NCI-H748 treated with DMSO at 0.1 percent for 48 hours (cell line): ENCODE measurements at regions not wholly inside any gene's neighbourhood (a gene's known extent, or its start where the extent isn't known, plus 50 kb on each side); places are given as distances from the start of the nearest gene placed in this dataset.
"Not testable (repeated sequence)": the region's sequence is repeated elsewhere in the genome, so short reads cannot be mapped to it uniquely, and the experiment has no call there.

Experiments
- DNase-seq: peaks from one replicate; lab custom pipeline; 2025; lab: John Stamatoyannopoulos, UW

DNA sequence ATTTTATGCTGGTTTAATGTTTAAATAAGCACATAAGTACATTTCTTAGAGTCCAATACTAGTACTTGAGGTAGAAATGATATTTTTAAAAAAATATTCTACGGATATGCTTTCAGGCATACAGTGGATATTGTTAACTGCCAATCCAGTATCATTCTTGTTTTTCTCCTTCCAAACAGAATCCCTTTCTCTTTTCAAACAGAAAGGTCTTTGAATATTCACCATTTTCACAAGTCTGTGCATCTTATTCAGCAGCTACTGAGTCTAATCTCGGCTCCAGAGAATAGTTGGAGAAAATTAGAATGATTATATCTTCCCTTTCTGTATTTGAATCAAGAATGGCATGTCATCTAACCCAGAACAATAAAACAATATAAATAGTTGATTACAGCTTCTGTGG is 174.5 kb downstream of the GOLGA6L6 start:
- DNase-seq, result no peak

DNA sequence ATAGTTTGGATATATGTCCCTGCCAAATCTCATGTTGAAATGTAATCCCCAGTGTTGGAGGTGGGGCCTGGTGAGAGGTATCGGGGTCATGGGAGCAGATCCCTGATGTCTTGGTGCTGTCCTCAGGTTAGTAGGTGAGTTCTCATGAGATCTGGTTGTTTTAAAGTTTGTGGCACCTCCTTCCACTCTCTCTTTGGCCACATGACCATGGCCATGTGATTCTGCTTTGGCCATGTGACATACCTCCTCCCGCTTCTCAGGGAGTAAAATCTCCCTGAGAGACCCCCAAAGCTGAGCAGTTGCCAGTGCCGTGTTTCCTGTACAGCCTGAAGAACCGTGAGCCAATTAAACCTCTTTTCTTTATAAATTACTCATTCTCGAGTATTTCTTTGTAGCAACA is 178.0 kb downstream of the GOLGA6L6 start:
- not testable (repeated sequence) for DNase-seq

DNA sequence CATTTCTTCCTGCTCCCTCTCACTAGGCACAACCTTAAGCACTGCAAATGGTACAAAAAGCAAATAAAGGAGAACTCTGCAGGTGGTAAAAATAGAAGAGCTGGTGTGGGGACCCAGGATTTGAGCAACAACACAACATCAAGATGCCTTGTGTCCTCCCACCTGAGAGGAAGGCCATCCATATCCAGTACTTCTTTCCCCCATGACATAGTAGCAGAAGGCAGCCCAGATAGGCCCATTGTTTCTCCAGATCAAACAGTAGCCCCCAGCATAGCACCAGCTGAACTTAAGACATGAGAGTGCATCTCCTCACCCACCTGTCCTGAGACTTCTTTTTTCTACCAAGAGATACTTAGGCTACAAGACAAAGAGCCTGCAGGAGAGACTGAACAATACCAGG is 180.5 kb downstream of the GOLGA6L6 start:
- no peak for DNase-seq

DNA sequence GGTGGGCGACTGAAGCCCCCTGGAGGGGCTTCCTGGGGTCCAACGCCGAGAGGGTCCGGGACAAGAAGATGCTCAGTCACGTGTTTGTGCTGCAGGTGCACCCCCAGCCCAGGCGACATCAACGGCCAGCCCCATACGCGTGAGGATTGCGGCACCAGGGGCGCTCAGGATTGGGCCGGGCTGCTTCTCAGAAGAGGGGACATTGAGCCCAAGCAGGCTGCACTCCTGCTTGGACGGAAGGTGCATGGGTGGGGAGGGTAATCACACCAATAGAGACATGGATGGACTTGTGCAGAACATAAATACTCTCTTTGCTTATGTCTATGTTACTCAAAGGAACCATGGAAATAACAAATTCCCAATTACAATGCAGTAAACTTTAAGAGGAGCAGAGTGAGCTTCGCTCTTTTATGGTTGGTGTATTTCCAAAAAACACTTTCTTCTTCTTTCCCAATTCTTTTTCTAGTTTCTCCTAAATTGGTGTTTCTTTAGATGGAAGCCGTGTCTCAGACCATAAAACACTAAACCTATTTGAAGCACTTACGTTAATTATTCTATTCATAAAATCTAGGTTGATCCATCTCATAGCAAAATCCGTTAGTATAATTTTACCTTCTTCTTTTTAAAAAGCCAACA is 182.7 kb downstream of the GOLGA6L6 start:
- DNase-seq, result no peak

DNA sequence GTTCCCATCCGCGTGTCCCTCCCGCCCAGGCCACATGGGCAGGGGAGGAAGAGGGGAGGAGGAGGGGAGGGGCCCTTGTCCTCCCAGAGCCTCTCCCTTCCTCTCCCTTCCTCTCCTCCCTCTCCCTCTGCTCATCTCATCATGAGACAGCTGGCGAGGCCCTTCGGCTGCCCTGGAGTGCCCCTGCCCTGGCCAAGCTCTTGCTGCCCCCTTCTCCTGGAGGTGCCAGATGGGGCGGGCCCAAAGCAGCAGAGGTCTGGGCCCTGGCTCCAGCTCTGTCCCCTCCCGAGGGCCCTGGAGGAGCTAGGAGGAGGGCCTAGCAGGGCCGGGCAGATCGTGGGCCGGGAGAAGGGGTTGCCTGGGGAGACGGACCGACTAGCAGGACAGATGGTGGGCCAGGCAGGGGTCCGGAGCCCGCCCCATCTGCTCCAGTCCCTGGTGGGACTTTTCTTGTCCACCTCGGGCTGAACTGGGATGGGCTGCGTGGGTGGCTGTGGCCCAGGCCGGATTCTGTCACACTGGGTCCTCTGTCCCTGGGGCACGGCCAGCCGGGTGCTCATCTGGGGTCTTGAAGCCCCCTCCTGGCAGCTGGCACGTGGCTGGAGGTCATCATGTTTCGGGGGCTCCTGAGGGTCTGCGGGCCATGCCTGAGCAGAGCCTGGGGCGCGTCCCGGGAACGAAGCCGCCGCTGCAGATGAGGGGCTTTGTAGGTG is 183.4 kb downstream of the GOLGA6L6 start:
- no peak for DNase-seq

DNA sequence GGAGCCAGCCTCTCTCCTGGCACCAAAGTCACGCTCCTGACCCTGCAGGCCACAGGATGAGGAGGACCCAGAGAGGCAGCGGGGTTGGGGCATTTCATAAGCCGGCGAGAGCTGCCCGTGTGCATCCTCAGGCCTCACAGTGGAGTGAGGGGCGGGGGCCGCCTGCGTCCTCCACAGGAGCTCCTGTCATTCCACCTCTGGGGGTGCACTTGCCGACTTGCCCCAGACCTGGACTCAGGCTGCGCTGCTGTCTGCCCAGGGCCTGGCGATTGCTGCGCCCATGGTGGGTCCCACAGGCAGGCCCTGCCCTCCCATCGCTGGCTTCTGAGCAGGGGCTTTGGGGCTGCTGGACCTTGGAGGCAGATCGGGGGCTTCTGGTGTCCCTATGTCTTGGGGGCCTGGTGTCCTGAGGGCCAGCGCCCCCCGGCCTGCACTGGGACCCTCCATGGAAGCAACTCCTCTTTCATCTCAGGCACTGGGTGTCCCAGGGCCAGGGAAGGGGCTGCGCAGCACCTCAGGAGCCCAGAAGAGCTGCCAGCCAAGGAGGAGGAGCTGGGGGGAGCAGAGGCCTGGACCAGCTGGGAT is 184.0 kb downstream of the GOLGA6L6 start:
- no peak for DNase-seq

DNA sequence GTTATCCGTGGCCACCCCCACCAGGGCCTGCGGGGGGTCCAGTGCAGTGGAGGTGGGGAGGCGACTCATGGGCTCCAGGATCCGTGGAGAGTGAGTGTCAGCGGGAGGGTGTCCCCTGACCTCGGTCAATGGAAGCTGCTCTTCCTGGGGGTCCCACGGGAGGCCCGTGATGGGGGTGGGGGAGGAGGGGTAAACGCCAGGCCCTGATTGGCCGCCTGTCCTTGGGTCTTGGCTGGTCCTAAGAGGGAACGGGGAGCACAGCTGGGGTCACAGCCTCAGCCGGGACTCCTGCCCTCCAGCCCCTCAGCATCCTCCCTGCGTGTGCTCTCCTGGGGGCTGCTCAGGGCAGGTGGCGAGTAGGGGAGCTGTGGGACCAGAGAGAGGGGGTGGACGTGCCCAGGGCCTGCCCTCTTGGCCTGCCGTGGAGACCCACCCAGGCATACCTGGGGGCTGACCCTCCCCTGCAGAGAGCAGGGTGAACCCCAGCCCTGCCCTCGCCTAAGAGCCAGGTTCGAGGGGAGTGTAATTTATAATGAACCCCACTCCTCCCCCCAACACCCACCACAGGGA is 184.6 kb downstream of the GOLGA6L6 start:
- no peak for DNase-seq

DNA sequence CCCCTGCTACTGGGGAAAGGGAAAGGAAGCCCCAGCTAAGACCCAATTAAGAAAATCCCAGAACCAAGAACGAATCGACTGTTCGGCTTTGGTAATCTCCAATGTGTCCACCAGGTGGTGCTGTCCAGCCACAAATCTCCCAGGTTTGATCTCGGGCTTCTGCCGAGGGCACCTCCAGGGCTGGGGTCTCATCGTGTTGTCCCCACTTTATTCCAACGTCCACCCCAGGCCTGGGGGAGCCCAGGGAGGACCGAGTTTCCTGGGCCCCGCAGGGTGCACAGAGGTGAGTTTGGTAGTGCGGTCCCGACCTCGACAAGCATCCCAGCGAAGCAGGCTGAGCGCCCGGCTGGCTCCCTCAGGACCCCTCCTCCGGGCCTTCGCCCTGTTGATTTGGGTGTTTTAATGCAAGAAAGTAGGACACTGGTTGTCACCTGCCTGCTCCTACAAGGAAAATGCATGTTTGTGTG is 185.1 kb downstream of the GOLGA6L6 start:
- DNase-seq, result no peak

DNA sequence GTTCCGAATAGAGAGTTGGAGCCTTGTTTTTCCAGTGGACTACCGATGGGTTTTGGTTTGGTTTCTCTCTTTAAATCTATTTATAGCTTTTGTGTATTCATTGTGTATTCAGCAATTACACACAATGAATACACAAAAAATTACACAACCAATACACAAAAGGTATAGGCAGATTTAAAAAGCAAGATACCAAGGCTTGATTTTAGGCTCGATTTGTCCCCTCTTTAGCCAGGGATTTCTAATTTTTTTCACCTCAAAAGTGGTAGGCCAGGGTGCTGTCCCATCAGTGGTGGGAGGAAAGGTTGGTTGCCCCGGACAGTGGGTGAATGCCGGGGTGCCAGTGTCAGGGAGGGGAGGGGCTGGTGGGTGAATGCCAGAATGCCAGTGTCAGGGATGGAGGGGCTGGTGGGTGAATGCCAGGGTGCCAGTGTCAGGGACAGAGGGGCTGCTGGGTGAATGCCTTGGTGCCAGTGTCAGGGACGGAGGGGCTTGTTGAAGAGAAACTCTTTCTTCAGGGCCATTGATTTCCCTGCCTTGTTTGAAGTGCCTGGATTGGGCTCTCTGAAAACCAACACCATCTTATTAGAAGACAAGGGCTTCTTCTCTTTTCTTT is 186.2 kb downstream of the GOLGA6L6 start:
- no peak for DNase-seq

DNA sequence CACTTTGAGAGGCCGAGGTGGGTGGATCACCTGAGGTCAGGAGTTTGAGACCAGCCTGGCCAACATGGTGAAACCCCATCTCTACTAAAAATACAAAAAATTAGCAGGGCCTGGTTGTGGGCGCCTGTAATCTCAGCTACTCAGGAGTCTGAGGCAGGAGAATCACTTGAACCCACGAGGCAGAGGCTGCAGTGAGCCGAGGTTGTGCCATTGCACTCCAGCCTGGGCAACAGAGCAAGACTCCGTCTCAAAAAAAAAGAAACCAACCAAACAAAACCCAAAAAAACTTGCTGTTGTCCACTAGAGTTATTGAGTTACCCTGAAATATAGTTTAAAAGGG is 186.7 kb downstream of the GOLGA6L6 start:
- DNase-seq, result not testable (repeated sequence)

DNA sequence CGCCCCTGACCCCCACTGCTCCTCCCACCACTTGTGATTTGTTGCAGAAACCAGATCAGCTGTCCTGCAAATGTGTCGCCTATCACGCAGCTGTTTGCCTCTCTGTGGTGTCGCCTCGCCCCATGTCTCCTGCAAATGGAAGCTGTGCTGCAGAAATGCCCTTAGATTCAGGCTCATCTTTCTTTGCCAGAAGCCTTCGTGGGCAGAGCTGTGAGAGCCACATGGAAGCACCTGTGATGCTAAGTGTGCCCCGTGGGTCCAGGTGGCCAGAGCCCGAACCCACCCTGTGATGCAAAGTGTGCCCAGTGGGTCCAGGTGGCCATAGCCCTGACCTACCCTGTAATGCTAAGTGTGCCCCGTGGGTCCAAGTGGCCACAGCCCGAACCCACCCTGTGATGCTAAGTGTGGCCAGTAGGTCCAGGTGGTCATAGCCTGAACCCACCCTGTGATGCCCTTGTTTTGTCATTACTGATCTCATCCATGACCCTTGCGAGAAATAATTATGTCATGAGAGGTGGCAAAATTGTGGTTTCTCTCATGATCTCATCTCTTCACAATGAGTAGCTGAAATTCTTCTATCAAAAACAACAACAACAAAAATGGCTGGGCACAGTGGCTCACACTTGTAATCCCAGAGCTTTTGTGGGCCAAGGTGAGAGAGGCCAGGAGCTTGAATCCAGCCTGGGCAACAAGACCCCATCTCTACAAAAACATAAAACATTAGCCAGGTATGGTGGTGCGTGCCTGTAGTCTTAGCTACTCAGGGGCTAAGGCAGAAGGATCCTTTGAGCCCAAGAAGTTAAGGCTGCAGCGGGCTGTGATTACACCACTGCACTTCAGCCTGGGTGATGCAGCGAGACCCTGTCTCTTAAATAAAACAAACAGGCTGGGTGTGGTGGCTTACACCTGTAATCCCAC is 187.4 kb downstream of the GOLGA6L6 start:
- no peak for DNase-seq

DNA sequence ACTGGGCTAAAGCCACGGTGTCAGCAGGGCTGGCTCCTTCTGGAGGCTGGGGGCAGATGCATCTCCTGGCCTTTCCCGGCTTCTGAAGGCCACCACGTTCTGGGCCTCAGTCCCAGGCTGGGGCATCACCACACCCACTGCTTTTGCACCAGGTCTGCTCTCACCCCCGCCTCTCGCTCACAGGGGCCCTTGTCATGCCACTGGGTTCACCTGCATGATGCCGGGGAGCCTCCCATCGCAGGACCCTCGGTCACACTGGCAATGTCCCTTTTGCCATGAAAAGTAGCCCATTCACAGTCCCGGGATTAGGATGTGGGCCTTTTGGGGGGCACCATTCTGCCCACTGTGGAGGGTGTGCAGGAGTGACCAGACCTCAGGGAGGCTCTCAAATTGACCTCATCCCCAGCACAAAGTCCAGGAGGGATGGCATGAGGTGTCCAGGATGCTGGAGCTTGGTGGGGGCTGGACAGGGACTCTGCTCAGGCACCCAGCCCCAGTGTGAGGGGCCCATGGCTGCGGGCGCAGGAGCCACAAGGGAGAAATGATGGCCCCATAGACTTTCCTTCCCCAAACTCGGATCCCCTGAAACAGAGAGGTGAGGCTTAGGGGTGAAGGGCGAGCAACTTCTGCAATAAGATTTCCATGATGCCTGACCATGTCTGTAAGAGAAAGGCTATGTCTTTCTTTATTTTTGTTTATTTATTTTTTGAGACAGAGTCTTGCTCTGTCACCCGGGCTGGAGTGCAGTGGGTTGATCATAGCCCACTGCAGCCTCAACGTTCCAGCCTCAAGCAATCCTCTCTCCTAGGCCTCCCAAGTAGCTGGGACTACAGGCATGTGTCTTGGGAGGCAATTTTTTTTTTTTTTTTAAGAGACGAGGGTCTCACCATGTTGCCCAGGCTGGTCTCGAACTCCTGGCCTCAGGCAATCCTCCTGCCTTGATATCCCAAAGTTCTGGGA is 189.1 kb downstream of the GOLGA6L6 start:
- no peak for DNase-seq

DNA sequence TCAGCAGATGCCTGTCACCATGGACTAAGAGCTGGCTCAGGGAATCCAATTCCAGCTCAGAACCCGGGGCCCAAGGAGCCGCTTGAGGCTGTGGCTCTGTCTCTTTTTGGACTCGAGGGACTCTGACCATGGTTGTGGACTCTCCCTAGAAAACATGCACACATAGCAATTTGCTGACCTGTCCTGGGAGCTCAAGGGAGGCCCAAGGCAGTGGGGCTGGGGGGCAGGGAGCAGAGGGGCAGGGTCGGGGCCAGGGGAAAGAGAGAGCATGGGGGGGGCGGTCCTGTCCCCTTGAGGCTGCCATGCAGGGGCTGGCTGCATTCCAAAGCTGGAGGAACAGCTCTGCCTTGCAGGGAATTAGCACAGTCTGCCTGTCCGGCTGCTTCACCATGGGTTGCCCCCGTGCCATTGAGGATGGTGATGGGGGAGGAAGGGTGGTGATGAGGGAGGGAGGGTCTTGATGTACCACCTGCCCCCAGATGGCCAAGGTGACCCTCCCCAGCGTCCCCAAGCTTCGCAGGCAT is 190.1 kb downstream of the GOLGA6L6 start:
- no peak for DNase-seq

DNA sequence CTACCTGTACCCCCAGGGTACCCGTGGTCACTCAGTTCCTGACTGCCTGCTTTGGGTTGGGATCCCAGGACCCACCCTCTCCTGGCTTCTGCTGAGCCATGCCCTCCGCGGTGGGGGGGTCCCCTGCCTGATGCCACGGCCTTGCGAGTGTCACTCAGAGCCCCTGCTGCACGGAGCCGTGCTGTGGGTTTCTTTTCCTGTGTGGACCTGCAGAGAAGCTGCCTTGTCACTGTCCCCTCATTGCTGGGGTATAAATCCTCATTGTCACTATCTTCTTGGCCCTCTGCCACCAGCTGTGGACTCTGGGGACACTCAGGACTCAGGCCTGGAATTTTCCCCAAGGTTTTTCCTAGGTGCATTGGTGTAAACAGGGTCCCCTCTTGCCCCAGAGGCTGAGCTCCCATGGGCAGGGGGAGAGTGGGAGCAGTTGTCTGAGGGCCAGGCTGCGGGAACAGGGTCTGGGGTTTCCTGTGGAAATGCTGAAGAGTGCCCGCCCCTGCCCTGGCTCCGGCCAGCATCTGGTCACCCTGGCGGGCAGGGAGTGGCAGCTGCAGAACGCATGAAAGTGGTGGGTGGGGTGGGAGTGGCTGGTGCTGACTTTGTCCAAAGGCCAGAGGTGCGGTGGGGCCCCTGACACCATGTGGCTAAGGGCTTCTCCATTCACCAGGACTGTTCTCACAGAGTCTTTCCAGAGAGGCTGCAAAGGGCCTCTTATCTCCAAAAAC is 191.7 kb downstream of the GOLGA6L6 start:
- no peak for DNase-seq

DNA sequence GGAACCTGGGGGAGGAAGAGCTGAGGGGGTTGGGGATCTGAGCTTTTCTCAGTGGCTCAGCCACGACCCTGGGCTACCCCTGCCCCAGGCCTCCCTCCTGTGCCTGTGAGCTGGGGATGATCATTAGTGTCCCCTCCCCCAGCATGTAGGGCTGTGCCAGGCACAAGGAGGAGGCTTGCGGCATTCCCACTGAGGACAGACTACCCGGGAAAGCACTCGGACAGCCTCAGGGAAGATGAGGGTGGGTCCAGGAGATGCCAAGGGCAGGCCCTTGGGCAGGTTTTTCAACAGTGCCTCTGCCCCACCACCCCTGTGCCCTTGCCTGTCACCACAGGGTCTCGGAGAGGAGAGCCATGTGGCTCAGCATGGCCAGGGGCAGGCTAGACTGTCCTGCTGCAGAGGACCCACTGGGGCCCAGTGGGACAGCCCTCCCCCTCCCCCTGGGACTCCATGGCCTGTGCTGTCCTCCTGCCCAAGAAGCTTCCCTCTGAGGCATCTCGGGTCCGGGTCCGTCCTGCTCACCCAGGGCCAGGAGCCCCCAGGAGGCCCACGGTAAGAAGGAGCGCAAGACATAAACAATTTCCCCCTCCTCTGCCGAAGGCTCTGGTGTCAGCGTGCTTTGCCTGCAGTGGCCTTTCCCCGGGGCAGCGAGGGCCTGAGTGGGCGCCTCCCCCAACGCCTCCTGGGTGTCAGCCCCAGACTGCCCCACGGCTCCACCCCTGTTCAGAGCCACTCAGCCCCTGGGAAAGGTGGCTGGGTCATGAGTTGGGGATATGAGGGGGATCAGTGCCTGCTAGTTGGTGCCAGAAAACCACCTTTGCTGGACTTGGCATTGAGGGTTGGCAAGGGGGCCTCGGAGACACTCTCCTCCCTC is 192.5 kb downstream of the GOLGA6L6 start:
- no peak for DNase-seq

DNA sequence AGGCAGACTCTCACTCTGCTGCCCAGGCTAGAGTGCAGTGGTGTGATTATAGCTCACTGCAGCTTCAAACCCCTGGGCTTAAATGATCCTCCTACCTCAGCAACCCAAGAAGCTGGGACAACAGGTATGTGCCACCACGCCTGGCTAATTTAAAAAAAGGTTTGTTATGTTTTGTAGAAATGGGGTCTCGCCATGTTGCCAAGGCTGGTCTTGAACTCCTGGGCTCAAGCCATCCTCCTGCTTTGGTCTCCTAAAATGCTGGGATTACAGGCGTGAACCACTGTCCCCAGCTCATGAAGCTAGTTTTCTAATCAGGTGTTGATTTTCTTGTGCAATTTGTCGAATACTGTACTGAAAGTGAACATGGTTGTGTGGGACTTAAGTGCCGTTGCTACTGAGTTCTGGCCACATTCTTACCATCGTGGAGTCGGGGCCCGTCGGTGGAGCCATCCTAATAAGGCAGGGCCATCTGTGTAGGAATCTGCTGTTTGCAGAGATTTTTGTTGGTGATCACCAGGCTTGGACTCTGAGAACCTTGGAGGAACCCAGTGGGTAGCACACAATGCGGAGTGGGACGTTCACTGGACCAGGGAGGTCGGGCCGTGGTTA is 193.2 kb downstream of the GOLGA6L6 start:
- no peak for DNase-seq

DNA sequence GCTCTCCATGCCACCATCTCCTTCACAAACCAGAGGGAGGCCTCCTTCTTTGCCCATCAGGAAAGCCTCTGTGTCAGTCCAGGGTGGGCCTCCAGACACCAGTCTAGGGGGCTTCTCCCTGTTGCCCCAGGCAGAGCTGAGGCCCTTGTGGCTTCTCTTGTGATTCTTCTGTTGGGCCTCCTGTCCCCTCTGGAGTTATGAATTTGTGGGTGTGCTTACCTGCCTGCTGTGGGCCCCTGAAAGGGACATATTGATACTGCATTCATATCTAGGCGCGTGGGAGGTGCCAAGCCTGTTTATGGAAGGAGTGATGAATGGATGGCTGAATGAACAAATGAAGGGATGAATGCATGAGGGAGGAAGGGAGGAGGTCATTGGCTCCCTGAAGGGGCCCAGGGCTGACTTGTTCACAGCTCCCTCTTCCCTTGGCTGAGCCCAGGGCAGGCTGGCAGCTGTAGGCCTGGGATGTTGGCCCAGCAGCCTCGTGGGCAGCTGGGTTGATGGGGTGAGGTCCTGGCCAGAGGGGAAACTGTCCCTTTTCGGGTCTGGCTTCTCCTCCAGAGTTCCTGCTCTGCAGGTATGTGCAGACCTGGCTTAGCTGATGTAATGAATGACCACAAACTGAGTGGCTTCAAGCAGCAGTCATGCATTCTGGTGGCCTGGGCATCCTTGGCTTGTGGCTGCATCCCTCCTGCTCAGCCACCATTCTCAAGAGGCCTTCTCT is 195.4 kb downstream of the GOLGA6L6 start:
- no peak for DNase-seq
